Osteoblast (primary cell): ENCODE measurements at regions not wholly inside any gene's neighbourhood (a gene's known extent, or its start where the extent isn't known, plus 50 kb on each side); places are given as distances from the start of the nearest gene placed in this dataset.

Experiments
- DNase-seq: peaks from one replicate; pipeline ENCODE4 v3.0.0; 2011; ENCODE audit warnings: low spot score, mixed read lengths; ENCODE audit not compliant: insufficient read length; ENCODE audit errors: missing footprints
- H2AFZ ChIP-seq: 2 replicates; pipeline ENCODE4 v1.6.0; 2011; ENCODE audit warnings: mild to moderate bottlenecking, low read length
- H3K27ac ChIP-seq: 2 replicates; pipeline ENCODE4 v1.5.1; 2011; ENCODE audit warnings: mild to moderate bottlenecking, low read depth, low read length, moderate library complexity
- H3K27me3 ChIP-seq: 2 replicates; pipeline ENCODE4 v1.6.0; 2012; ENCODE audit warnings: mild to moderate bottlenecking, control low read depth, inconsistent platforms, low read length, moderate library complexity; ENCODE audit not compliant: insufficient read depth
- H3K36me3 ChIP-seq: 2 replicates; pipeline ENCODE4 v1.5.1; 2011; ENCODE audit warnings: mild to moderate bottlenecking, low read length, control low read depth, moderate library complexity; ENCODE audit not compliant: insufficient read depth
- H3K4me1 ChIP-seq: 2 replicates; pipeline ENCODE4 v1.5.1; 2011; ENCODE audit warnings: mild to moderate bottlenecking, low read length, control low read depth, moderate library complexity; ENCODE audit not compliant: insufficient read depth
- H3K4me2 ChIP-seq: 2 replicates; pipeline ENCODE4 v1.6.0; 2011; ENCODE audit warnings: mild to moderate bottlenecking, low read length; ENCODE audit not compliant: insufficient read depth
- H3K4me3 ChIP-seq: fragments of 200-600 bp; sonication (generic); 3 replicates; pipeline ENCODE4 v1.5.1; 2012; ENCODE audit warnings: mild to moderate bottlenecking, low read length, inconsistent platforms; ENCODE audit not compliant: insufficient read depth
- H3K79me2 ChIP-seq: 2 replicates; pipeline ENCODE4 v1.6.0; 2012; ENCODE audit warnings: mild to moderate bottlenecking, low read length, control low read depth, inconsistent platforms; ENCODE audit not compliant: insufficient read depth
- H3K9me3 ChIP-seq: 2 replicates; pipeline ENCODE4 v1.5.1; 2011; ENCODE audit warnings: low read depth, low read length, control low read depth
- H4K20me1 ChIP-seq: 2 replicates; pipeline ENCODE4 v1.6.0; 2012; ENCODE audit warnings: mild to moderate bottlenecking, low read length, control low read depth; ENCODE audit not compliant: insufficient read depth
- CTCF ChIP-seq: IDR thresholded peaks from 2 replicates; pipeline ENCODE4 v1.5.1; 2011; ENCODE audit warnings: mild to moderate bottlenecking, low read depth, low read length, moderate library complexity; ENCODE audit errors: extremely low read depth

GRCh38 chr5:52502460-52502999, 285.2 kb upstream of the ITGA1 start:
- H3K4me1 ChIP-seq = no peaks in the 10 kb centered on the region
- no peak overlapping the region for H2AFZ ChIP-seq
- no peak overlapping the region for H3K4me2 ChIP-seq
- H3K27me3 ChIP-seq = no peaks in the 10 kb centered on the region
- no peak for TF ChIP-seq CTCF
- H4K20me1 ChIP-seq = no peaks in the 10 kb centered on the region
- H3K27ac ChIP-seq = no peak overlapping the region
- DNase-seq = no peak
- H3K9me3 ChIP-seq = no peaks in the 10 kb centered on the region
- no peaks in the 10 kb centered on the region for H3K36me3 ChIP-seq
- H3K79me2 ChIP-seq = no peaks in the 10 kb centered on the region
- H3K4me3 ChIP-seq = no peak overlapping the region

GRCh38 chr5:52504584-52505240, 283.0 kb upstream of the ITGA1 start:
- peak; percentile 39 for DNase-seq
- Histone ChIP-seq H3K27ac (no peak overlapping the region), H4K20me1 (no peaks in the 10 kb centered on the region), H3K9me3 (no peaks in the 10 kb centered on the region), H2AFZ (no peak overlapping the region), H3K79me2 (no peaks in the 10 kb centered on the region), H3K4me1 (no peaks in the 10 kb centered on the region), H3K36me3 (no peaks in the 10 kb centered on the region), H3K27me3 (no peaks in the 10 kb centered on the region), H3K4me3 (no peak overlapping the region), H3K4me2 (no peak overlapping the region)
- no peak for TF ChIP-seq CTCF

GRCh38 chr5:52517667-52518066, 270.0 kb upstream of the ITGA1 start:
- TF ChIP-seq CTCF = no peak
- Histone ChIP-seq H3K27me3 (no peaks in the 10 kb centered on the region), H3K36me3 (no peaks in the 10 kb centered on the region), H4K20me1 (no peaks in the 10 kb centered on the region), H3K4me1 (no peaks in the 10 kb centered on the region), H3K79me2 (no peaks in the 10 kb centered on the region), H3K9me3 (no peaks in the 10 kb centered on the region), H3K4me3 (no peak overlapping the region), H2AFZ (no peak overlapping the region), H3K27ac (no peak overlapping the region), H3K4me2 (no peak overlapping the region)
- no peak for DNase-seq

- TF ChIP-seq CTCF = no peak
- Histone ChIP-seq H3K79me2 (no peaks in the 10 kb centered on the region), H3K4me3 (no peak overlapping the region), H3K4me1 (no peaks in the 10 kb centered on the region), H3K4me2 (no peak overlapping the region), H3K36me3 (no peaks in the 10 kb centered on the region), H4K20me1 (no peaks in the 10 kb centered on the region), H3K27ac (no peak overlapping the region), H3K27me3 (no peaks in the 10 kb centered on the region), H3K9me3 (no peaks in the 10 kb centered on the region), H2AFZ (no peak overlapping the region)
- DNase-seq = no peak
Measured at GRCh38 chr5:52520171-52520570, 267.5 kb upstream of the ITGA1 start.
